Endometrium (tissue), 2 donors: ENCODE measurements at regions not wholly inside any gene's neighbourhood (a gene's known extent, or its start where the extent isn't known, plus 50 kb on each side); places are given as distances from the start of the nearest gene placed in this dataset.

Experiments
- FAIRE-seq: peaks from 2 replicates; lab custom pipeline; 2012; peaks lifted over from hg19 to GRCh38; lab: Jason Lieb, UNC
- donor health status: control.
- donor health status: control.

DNA sequence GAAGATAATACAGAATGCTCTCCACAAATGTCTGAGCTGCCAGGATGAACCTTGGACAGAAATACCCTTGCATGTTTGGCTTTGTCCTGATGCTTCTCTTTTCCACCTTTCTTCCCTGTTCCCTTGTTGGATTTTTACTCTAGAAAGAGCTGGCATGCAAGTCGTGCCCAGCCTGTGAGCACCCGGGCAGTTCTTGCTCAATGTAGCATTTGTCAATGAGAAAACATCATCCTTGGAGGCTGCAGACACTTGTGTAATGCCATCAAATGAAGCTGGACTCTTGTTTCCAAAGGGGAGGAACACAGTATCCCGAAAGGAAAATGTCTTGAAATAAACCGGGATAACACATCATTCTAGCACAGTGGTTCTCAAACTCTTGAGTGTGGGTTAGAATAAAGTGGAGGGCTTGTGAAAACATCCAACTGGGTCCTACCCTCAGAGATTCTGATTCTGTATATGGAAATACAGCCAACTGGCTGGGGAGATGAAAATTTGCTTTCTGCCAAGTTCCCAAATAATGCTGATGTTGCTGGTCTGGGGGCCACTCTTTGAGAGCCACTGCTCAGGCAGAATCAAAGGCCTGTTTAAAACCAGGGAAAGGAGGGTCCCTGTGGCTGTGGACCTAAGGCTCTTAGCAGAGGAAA lies 237.2 kb downstream of the SPATA18 start:
- FAIRE-seq, result no peak

DNA sequence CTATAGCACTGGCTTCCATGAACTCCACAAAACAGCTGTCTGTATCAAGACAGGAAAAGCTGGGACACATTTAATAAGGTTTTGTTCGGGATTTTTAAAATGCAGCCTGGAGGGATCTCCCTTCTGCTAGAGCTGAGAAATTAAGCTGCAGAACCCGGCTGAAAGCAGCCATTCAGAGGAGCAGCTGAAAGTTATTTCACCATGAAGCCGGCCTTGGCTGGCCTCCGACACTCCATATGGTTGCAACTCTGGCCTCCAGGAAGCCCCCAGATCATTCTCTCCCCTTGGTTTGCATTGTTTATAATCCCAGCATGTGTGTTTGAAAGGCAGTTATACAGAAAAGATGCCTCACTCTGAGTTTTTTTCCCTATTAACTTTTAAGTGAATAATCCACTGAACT lies 239.4 kb downstream of the SPATA18 start:
- FAIRE-seq, result no peak

DNA sequence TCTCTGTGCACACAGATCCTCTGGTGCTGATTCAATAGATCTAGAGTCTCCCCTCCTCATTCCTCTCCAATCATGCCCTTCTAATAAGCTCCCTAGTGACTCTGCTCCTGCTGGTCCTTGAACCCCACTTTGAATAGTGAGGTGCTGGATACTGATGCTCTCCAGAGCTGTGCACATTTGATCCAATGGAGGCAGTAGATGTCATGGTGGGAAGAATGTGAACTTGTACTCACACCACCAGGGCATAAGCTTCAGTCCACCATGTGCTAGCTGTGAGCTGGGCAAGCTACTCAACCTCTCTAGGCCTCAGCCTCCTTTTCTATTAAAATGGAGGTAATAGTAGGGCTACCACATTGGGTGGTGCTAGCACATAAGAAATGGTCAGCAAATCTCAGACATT lies 241.1 kb downstream of the SPATA18 start:
- FAIRE-seq, result no peak

DNA sequence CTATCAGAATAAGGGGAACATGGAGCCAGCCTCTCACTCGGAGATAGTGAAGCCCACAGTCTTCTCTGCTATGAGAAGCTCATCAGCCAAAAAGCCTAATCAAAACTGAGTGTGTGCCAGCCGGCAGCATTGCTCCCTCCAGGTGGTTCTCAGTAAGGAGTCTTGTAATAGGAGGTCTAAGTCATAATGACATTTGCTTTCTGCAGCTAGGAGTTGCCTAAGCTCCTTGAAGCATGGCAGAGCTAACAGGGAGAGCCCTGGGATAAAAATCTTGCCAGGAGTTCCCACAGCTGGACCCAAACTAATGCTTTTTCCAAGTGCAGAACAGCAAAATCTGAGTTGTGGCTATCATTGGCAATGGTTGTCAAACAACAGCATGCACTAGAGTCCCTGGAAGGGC lies 245.2 kb downstream of the SPATA18 start:
- no peak for FAIRE-seq

DNA sequence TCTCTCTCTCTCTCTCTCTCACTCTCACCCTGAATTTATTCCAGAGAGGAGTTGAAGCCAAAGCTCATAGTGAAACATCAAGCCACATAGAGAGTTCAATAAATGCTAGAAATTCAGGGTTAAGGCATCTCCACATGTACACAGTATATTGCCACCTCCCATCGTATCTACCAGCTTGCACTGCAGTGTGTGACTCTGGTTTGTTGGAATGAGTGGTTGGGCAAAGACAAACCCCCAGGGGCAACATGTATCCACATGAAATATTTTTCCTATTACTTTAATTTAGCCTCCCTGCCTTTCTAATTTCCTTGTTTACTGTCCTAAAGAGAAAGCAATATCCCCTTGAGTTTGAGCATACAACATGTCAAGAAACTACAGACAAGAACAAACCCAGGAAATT lies 247.3 kb downstream of the SPATA18 start:
- no peak for FAIRE-seq

DNA sequence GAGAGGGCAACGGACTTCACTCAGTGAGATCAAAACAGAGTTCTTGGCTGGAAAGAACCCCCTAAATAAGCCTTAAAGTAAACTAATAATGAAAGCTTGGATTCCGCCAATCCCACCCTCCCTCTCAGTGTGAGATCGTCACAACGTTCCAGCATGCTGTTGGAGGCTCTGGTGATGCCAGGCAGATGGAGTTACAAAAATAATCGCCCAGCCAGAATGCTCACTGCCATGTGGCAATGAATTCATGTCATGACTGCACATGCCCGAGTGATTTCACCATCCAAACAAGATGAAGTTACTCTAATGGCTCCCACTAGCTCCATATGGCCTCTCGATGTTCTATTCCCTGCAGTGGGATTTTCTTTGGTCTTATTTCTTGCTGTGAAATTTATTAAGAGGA lies 248.0 kb downstream of the SPATA18 start:
- FAIRE-seq, result no peak

DNA sequence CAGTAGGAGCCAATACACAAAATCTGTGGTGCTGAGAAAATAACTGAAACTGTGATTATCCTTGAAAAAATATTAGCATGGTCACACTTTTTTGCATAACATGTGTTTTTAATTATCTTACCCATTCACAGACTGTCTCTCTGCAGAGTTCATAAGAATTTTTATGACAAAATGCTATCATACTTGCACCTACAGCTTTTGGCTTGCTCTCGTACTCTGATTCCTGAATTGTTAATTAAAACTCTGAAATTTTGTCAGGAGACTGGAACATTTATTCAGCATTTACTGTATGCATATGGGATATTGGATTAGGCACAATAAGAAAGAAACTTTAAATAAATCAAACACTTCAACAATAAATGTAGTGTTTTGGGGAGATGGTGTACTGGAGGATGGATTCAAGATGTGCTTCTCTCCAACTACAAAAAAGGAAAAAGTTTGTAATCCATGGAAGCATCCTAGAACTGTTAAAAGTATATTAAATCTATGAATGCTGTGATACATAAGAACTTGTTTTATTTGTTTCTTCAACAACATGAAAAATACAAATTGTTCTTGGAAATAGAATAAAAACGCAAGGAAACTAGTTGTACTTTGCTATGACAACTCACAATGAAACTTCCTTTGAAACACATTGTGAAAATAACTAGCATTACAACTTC lies 260.5 kb downstream of the SPATA18 start:
- no peak for FAIRE-seq

DNA sequence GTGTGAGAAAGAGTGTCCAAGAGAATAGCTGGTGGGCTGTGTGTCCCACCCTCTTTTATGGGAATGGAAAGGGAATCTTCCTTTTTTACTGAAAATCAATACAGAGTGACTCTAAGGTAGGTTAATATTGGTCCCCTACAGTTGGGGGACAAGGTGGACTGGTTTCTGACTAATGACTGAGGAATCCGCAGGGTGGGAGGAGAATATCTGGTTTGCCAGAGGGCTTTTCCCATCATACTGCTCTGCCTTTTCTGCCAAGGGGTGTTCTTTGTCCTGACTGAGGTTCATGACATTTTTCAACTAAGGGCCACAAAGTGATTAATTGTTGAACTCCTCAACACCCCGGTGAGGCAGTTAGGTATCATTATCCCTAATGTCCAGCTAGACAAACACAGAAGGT lies 261.6 kb downstream of the SPATA18 start:
- no peak for FAIRE-seq

DNA sequence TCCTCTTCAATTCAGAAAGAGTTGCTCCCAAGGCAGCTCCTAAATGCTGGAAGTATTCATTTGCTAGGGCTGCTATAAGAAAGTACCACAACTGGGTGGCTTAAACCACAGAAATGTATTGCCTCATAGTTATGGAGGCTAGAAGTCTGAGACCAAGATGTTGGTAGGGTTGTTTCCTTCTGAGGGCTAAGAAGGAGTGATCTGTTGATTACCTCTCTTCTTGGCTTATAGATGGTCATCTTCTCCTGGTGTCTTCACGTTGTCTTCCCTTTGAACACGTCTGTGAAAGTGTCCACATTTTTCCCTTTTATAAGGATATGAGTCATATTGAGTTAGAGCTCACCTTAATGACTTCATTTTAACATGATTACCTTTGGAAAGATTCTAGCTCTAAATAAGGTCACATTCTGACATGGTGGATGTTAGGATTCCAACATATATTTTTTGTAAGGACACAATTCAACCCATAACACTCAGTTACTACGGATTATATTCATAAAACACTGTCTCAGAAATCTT lies 266.3 kb downstream of the SPATA18 start:
- FAIRE-seq, result no peak

DNA sequence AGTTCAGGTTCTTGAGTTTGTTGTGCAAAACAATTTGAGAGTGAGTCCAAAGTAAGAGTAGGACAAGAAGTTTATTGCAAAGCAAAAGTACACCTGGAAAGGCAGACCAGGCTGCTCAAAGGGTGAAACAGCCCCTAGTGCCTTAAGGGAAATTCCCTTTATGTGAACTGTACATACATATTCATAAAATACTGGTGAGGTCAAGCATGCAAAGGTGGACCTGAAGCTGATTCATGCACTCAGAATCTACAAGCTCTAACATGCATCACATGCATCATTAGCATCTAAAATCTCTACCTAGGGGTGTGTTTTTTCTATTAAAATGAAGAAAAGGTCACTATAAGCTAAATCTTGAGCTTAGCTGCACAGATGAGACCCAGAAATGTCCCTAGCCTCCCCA lies 266.9 kb downstream of the SPATA18 start:
- FAIRE-seq, result no peak

DNA sequence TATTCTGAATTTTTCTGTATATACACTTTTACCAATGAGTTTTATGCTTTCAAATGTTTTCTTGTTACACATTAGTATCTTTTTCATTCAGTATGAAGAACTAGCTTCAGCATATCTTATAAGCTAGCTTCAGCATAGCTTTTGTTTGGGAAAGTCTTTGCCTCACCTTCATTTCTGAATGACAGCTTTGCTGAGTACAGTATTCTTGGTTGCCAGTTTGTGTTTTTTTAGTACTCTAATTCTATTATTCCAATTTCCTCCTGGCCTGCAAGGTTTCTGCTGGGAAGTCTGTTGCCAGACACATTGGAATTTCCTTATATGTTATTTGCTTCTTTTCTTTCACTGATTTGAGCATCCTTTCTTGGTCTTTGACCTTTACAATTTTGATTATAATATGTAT lies 278.8 kb downstream of the SPATA18 start:
- FAIRE-seq, result no peak

DNA sequence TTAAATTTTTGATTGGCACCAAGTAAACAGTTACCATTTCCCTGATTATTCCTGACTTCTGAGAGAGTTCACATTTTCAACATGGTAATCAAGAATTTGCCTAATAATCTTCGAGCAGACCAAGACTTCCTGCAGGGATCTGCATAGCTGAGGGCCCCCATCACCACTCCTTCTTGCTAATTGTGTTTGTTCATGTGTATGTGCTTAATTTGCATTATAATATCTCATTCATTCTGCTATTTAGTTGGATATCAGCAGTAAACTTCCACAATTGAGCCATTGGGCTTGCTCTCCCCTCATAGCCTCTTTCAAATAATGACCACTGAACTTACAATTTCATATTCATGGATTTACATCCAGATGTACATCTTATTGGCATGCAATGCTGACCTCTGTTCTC lies 292.5 kb downstream of the SPATA18 start:
- FAIRE-seq, result no peak

DNA sequence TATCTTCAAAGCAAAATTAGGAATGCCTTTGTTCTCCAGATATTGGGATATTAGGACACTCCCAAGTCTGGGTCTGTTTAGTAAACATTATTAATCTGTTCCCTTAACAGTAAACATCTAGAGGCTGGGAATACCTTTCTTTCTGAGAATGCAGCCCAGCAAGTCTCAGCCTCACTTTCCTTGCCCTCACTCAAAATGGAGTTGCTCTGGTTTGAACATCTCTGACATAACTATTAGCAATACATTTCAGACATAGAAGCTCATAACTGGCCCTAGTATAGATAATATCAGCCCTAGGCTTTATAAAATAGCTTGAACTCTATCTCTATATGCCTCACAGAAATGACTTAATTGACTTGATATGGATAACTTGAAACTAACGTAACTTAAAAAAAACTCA lies 299.8 kb downstream of the SPATA18 start:
- no peak for FAIRE-seq

DNA sequence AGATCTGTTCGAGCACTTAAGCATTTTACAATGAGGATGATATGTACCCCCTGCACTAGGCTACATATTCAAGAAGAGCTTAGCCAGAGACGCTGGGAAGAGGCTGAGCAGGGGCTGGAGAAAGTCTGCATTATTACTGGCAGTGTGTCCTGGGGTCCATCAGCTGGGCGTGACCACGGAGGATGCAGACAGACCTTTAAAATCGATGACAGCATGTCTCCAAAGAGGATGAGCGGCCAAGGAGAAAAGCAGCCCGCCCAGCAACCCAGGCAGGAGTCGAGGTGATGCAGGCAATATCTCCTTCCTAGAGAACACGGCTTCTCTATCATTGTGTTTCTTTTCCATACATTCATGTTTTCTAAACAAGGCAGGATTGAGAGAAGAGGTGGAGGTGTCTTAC lies 300.7 kb downstream of the USP46 start:
- no peak for FAIRE-seq

DNA sequence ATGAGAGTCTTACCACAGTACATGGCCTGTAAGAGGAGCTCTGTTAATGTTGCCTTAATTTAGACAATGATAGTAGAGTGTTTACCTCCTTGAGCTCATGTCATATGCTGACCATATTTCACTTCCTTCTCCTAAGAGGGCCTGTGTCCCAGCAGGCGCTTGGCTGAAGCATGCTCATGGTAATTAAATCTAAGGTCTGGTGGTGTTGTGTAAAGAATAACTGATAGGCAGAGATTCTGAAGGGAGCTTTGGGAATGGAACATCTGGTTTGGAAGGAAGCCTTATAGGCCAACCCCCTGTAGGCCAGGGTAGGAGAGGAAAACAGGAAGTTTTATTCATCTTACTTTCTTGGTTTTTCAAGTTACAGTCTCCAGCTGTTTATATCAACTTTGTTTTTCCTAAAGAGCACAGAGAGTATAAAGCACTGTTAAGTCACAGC lies 300.2 kb downstream of the USP46 start:
- FAIRE-seq, result peak; percentile 85

DNA sequence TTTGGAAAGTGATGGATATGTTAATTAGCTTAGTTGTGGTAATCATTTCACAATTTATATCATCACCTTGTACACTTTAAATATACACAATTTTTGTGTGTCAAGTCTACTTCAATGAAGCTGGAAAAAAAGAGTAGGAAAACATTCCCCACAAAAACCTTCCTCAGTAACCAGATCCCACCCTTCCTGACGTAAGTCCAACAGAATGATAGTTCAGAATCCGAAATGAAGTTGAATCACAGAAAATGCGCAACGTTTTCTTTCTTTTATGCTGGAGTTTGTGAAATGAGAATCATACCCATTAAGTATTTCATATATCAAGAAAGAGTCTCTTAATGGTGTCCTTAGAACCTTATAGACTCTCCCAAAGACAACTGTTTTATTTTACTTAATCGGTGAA lies 292.9 kb downstream of the USP46 start:
- FAIRE-seq, result no peak

DNA sequence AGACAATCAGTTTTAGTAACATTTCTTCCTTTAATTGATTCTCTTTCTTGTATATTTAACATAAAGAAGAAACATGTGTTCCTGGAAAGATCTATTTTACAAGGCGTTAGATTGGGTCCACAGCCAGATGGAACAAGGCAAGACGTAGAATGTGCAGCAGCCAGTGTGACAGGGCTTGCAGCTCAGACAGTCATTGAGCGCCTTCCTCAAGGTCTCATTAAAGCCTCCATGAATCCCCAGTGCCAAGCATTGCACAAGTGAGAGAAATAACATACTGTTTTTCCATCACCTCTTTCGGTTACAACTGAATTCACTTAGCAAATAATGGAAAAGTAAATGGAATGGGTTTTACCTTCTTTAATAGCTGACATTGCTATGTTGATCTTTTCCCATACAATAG lies 292.5 kb downstream of the USP46 start:
- FAIRE-seq, result no peak

DNA sequence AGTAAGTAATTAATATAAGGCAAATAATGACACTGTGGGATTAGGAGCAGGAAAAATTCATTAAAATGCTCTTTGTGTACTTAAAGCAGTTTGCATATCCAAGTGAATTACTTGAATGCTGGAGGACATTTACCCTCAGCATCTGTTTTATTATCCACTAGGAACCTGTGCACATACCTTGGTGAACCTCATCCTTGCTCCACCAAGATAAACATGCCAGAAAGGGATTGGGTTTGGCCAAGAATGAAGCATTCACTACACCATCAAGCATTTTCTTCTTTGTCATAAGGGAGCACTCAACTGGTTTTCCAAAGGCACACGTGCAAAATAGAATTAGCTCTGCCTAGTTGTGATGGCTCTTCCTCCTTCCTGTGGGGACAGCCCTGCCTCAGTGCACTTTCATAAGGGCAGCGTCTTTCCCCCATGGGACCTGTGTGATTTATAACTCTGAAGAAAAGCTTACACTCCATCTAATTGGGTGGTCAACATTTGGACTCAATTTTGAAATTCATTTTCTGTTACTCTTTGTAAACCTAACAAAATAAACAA lies 291.7 kb downstream of the USP46 start:
- peak; percentile 41 for FAIRE-seq

DNA sequence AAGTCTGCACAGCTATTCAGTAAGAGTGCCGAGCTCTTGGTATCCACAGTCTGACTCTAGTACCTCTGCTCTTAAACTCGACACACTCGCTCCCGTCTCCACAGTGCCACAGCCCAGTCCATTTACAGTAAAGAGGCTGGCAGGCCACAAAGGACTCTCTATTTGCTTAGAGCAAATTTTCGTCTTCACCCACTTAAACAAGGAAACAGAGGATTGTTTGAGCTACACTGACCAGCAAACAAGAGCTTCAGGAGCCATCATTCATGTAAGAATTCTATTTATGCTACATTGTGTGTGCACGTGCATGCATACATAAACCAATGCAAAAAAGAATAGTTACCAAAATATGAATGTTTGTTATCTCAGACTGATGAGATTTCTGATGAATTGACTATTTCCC lies 290.2 kb downstream of the USP46 start:
- FAIRE-seq, result no peak

DNA sequence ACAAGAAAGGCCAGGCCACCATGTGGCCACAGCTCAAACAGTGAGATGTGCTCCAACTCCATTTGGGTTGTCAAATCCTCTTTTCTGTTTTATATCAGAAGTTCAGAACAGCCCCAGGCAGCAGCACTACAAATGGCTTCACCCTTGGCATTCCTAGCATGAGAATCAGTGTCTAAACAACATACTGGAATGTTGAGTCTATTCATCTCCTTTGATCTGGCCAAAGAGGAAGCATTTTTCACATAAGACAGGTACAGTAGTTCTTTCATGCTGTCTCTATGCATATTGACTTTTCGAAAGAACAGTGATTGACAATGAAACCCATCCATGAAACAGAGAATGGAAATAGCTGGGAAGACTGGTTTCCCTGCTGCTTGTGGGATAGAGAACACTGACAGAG lies 289.5 kb downstream of the USP46 start:
- FAIRE-seq, result no peak

DNA sequence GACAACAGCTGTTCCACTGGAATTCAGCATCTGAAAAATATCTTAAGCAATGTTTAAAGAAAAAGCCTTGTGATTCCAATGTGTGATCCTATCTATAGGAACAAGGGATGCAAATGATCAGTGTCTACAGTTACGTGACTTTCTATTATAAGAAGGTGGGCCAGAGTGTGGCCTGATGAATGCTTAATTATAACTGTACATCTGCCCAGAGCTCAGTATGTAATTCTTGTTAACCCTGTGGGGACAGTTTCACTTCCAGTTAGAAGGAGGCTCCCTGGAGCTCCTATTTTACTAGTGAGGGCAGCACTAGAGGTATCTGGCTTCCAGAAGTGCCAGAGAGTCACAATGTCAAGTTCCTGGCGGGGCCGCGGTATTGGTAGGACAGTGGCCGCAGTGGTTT lies 288.5 kb downstream of the USP46 start:
- FAIRE-seq, result no peak

DNA sequence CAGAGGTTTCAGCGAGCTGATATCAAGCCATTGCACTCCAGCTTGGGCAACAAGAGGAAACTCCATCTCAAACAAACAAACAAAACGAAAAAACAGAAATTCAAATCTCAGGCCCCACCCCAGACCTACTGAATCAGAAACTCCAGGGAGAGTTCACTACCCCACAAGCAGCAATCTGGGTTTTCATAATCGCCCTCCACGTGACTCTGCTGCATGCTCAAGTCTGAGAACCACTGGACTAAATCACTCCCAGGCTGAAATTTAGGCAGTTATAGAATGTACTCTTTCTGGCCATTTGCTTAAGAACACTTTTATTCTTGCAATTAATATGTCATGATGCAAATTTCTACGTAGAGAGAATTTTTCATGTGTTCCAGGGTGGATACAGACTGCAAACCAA lies 287.3 kb downstream of the USP46 start:
- FAIRE-seq, result no peak

DNA sequence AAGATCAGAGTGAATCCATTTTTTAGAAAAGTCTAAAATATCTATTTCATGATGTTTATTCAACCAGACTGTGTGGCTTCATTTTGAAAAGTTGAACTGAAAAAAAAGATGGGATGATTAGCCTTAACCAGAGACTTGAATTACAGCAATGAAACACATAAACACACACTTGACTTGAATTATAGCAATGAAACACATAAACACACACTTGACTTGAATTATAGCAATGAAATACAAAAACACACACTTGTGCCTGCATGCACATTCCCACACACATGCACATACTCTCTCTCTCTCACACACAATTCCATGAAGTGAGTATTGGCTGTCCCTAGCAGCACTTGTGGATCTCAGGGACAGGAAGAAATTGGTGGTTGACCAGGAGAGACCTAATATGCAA lies 286.8 kb downstream of the USP46 start:
- FAIRE-seq, result no peak

DNA sequence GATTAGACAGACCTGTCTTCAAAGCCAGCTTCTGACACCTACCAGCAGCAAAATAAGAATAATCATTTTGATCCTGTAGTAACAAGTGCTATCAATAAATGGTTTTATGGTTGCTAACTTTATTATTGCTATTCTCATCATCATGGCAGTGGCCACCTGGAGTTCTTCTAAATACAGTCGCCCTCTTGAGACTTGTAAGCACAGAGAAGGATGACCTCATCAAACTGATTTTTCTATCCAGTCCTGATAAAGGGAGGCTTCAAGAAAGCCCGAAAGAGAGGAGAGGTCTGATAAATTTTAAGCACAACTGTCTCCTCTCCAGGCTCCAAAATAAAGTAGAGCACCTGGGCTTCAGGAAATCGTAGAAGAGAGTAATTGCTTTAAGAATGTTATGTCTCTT lies 286.4 kb downstream of the USP46 start:
- no peak for FAIRE-seq
